AG04449 (cell line): ENCODE measurements at regions not wholly inside any gene's neighbourhood (a gene's known extent, or its start where the extent isn't known, plus 50 kb on each side); places are given as distances from the start of the nearest gene placed in this dataset.

ENCODE experiments used
- CTCF ChIA-PET: fragments of 350-600 bp; formaldehyde crosslinking; extraction: SDS; loops from one replicate; lab custom pipeline; 2021; ENCODE audit warnings: antibody characterized with exemption; lab: Yijun Ruan, JAX
- POLR2A ChIA-PET: fragments of 400-600, 350-600 bp; formaldehyde crosslinking; extraction: SDS; loops from one replicate; lab custom pipeline; 2020; ENCODE audit warnings: antibody characterized with exemption, inconsistent platforms; lab: Yijun Ruan, JAX
- DNase-seq: peaks from one replicate; pipeline ENCODE4 v3.0.0-alpha.2; 2010; ENCODE audit warnings: low read depth, low spot score
- H3K4me3 ChIP-seq: 2 replicates; pipeline ENCODE4 v1.5.1; 2011; ENCODE audit warnings: low read depth, mild to moderate bottlenecking, control low read depth, low read length
- CTCF ChIP-seq: IDR thresholded peaks from one replicate; pipeline ENCODE4 v1.5.1; 2011; ENCODE audit warnings: mild to moderate bottlenecking, moderate library complexity, low read length, control low read depth, inconsistent platforms; ENCODE audit not compliant: insufficient read depth; ENCODE audit errors: missing control alignments

- TF ChIP-seq CTCF: no peak
- no peak overlapping the region for H3K4me3 ChIP-seq
- DNase-seq: no peak
- ChIA-PET POLR2A (no interaction called here), CTCF (no interaction called here)
Measured at GRCh38 chr21:24649691-24650090, 957.6 kb downstream of the MRPL39 start.

GRCh38 chr21:24636696-24637095, 970.6 kb downstream of the MRPL39 start:
- no peak overlapping the region for H3K4me3 ChIP-seq
- TF ChIP-seq CTCF: no peak
- POLR2A ChIA-PET: no interaction called here
- CTCF ChIA-PET: no interaction called here
- DNase-seq: no peak

GRCh38 chr21:24634749-24635148, 972.5 kb downstream of the MRPL39 start:
- TF ChIP-seq CTCF: no peak
- no peak overlapping the region for H3K4me3 ChIP-seq
- POLR2A ChIA-PET: no interaction called here

GRCh38 chr21:24628536-24628935, 978.7 kb downstream of the MRPL39 start:
- CTCF ChIA-PET: no interaction called here

More at GRCh38 chr21:24634749-24635148, 972.5 kb downstream of the MRPL39 start:
- CTCF ChIA-PET: no interaction called here
- no peak for DNase-seq

GRCh38 chr21:24628046-24628445, 979.2 kb downstream of the MRPL39 start:
- CTCF ChIA-PET: no interaction called here
- TF ChIP-seq CTCF: no peak
- H3K4me3 ChIP-seq: no peak overlapping the region
- DNase-seq: no peak
- POLR2A ChIA-PET: no interaction called here

More at GRCh38 chr21:24628536-24628935, 978.7 kb downstream of the MRPL39 start:
- DNase-seq: no peak
- POLR2A ChIA-PET: no interaction called here
- no peak overlapping the region for H3K4me3 ChIP-seq
- TF ChIP-seq CTCF: no peak

GRCh38 chr21:24617819-24618218, 989.5 kb downstream of the MRPL39 start:
- no peak for TF ChIP-seq CTCF
- no peak overlapping the region for H3K4me3 ChIP-seq
- DNase-seq: no peak
- ChIA-PET CTCF (no interaction called here), POLR2A (no interaction called here)
